Tibial artery (tissue), 4 donors: ENCODE measurements at regions not wholly inside any gene's neighbourhood (a gene's known extent, or its start where the extent isn't known, plus 50 kb on each side); places are given as distances from the start of the nearest gene placed in this dataset.
"Not testable (repeated sequence)": the region's sequence is repeated elsewhere in the genome, so short reads cannot be mapped to it uniquely, and the experiment has no call there.

Source experiments
- DNase-seq, 2 donors: peaks; one replicate each; pipeline ENCODE4 v3.0.0-alpha.2; 2019
- H3K27ac ChIP-seq, 2 donors: fragments of 200-600 bp; sonication (generic) in 1 of 2; 1 replicate in 1 of 2; 2 replicates in 1 of 2; pipeline ENCODE4 v1.5.1; 2018 to 2019; ENCODE audit warnings: mild to moderate bottlenecking in 1 of 2
- H3K27me3 ChIP-seq, 2 donors: fragments of 200-600 bp; sonication (generic) in 1 of 2; one replicate each; pipeline versions ENCODE4 v1.5.1 to v1.6.0; 2016 to 2019
- H3K36me3 ChIP-seq, 3 donors: fragments of 200-600 bp; sonication (generic) in 2 of 3; one replicate each; pipeline ENCODE4 v1.5.1; 2016 to 2019; ENCODE audit warnings: mild to moderate bottlenecking in 2 of 3
- H3K4me1 ChIP-seq, 4 donors: fragments of 200-600 bp; sonication (generic) in 2 of 4; 1 replicate in 3 of 4; 2 replicates in 1 of 4; pipeline ENCODE4 v1.5.1; 2016 to 2019
- H3K4me3 ChIP-seq, 2 donors: fragments of 200-600 bp; sonication (generic) in 1 of 2; 1 replicate in 1 of 2; 2 replicates in 1 of 2; pipeline ENCODE4 v1.5.1; 2018 to 2019; ENCODE audit warnings: mild to moderate bottlenecking in 2 of 2
- H3K9me3 ChIP-seq, 3 donors: fragments of 200-600 bp; sonication (generic) in 1 of 3; one replicate each; pipeline ENCODE4 v1.5.1; 2016 to 2019
- intact Hi-C: fragments of 100-400 bp; cut with DNase I; formaldehyde crosslinking; loops from one replicate; pipeline ENCODE4 v1.15.0; 2023; ENCODE audit warnings: low total_unique reads
- TF ChIP-seq, protein P1 (sequence below), 2 experiments: fragments of 200-600 bp in 1 of 2; fragments of 450-650 bp in 1 of 2; IDR thresholded peaks; one replicate each; pipeline ENCODE4 v1.5.1; 2017 to 2019; ENCODE audit warnings: antibody characterized with exemption in 2 of 2, mild to moderate bottlenecking in 1 of 2, moderate library complexity in 1 of 2

- H3K27me3 ChIP-seq, result no peaks in the 10 kb centered on the region
- TF ChIP-seq, protein P1, sequence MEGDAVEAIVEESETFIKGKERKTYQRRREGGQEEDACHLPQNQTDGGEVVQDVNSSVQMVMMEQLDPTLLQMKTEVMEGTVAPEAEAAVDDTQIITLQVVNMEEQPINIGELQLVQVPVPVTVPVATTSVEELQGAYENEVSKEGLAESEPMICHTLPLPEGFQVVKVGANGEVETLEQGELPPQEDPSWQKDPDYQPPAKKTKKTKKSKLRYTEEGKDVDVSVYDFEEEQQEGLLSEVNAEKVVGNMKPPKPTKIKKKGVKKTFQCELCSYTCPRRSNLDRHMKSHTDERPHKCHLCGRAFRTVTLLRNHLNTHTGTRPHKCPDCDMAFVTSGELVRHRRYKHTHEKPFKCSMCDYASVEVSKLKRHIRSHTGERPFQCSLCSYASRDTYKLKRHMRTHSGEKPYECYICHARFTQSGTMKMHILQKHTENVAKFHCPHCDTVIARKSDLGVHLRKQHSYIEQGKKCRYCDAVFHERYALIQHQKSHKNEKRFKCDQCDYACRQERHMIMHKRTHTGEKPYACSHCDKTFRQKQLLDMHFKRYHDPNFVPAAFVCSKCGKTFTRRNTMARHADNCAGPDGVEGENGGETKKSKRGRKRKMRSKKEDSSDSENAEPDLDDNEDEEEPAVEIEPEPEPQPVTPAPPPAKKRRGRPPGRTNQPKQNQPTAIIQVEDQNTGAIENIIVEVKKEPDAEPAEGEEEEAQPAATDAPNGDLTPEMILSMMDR (IDR thresholded peaks at IDR 0.05), result no peak
- intact Hi-C loops, result no loop called here
- H3K9me3 ChIP-seq, result no peaks in the 10 kb centered on the region
- DNase-seq, result no peak
- H3K4me3 ChIP-seq, result no peak overlapping the region
- no peaks in the 10 kb centered on the region for H3K4me1 ChIP-seq
- H3K36me3 ChIP-seq, result no peaks in the 10 kb centered on the region
- H3K27ac ChIP-seq, result no peak overlapping the region
Observed at GRCh38 chr7:46916581-46916980, 665.3 kb downstream of the TNS3 start.

DNA sequence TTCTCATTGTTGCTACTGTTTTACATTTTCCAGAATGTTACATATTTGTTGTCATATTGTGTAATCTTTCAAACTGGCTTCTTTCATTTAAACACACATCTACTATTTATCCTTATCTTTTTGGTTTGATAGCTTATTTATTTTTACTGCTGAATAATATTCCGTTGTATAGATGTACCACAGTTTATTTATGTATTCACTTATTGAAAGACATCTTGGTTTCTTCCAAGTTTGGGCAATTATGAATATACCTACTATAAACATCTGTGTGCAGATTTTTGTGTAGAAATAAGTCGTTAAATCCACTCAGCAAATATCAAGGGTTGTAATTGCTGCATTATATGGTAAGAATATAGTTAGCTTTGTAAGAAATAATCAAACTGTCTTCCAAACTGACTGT is 669.2 kb downstream of the TNS3 start:
- no peak overlapping the region for H3K4me3 ChIP-seq
- no peak overlapping the region for H3K27ac ChIP-seq
- H3K4me1 ChIP-seq, result no peaks in the 10 kb centered on the region
- TF ChIP-seq, protein P1 (IDR thresholded peaks at IDR 0.05), result no peak
- no peaks in the 10 kb centered on the region for H3K27me3 ChIP-seq
- no peaks in the 10 kb centered on the region for H3K9me3 ChIP-seq
- H3K36me3 ChIP-seq, result no peaks in the 10 kb centered on the region
- DNase-seq, result no peak
- intact Hi-C loops, result no loop called here

- Histone ChIP-seq H3K4me1 (no peaks in the 10 kb centered on the region), H3K4me3 (no peak overlapping the region), H3K27ac (no peak overlapping the region), H3K36me3 (no peaks in the 10 kb centered on the region), H3K9me3 (no peaks in the 10 kb centered on the region), H3K27me3 (no peaks in the 10 kb centered on the region)
- TF ChIP-seq, protein P1 (IDR thresholded peaks at IDR 0.05), result no peak
- DNase-seq, result no peak
- intact Hi-C loops, result no loop called here
Observed at GRCh38 chr7:46909601-46910051, 672.3 kb downstream of the TNS3 start.

DNA sequence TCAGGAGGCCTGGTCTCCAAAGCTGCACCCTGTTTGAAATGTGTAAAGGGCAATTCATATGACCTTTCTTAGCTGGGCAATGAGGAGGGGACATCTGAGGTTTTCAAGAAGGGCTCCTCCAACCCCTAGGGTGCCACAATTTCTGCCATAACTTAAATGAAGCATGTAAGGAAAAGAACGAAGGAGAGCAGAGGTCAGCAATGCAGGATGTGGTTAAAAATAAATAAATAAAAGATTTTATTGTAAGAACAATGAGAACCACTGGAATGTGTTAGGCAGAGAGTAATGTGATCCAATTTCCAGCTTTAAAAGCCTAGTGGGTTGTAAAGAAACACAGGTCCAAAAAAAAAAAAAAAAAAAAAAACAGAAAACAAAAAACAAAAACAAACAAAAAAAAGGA is 673.1 kb downstream of the TNS3 start:
- H3K4me1 ChIP-seq, result no peaks in the 10 kb centered on the region
- TF ChIP-seq, protein P1 (IDR thresholded peaks at IDR 0.05), result no peak
- intact Hi-C loops, result no loop called here
- H3K9me3 ChIP-seq, result no peaks in the 10 kb centered on the region
- no peak overlapping the region for H3K27ac ChIP-seq
- H3K27me3 ChIP-seq, result no peaks in the 10 kb centered on the region
- no peaks in the 10 kb centered on the region for H3K36me3 ChIP-seq
- no peak overlapping the region for H3K4me3 ChIP-seq
- no peak for DNase-seq

- intact Hi-C loops, H3K4me3 ChIP-seq: not testable (repeated sequence)
Observed at GRCh38 chr7:46904523-46904922, 677.4 kb downstream of the TNS3 start.

DNA sequence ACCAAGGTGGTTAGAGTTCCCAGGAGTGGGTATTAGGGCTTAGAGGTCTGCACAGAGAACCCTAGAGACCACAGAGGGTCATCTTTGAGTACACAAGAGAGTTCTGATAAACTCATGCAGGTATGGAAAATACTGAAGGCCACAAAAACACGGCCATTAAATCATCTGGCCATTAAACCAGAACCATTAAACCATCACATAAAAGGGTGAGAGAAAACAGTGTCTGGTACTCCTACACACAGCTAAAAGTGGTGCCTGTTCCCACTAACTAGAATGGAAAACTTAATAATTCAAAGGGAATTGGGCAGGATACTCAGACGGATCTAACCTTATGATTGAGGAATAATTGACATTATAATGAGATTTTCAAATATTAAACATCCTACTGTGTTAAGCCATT is 679.4 kb downstream of the TNS3 start:
- TF ChIP-seq, protein P1 (IDR thresholded peaks at IDR 0.05), result no peak
- intact Hi-C loops, result no loop called here
- no peak overlapping the region for H3K27ac ChIP-seq

More at GRCh38 chr7:46904523-46904922, 677.4 kb downstream of the TNS3 start:
- H3K36me3 ChIP-seq, H3K9me3 ChIP-seq, H3K27ac ChIP-seq, H3K4me1 ChIP-seq, DNase-seq, H3K27me3 ChIP-seq: not testable (repeated sequence)

More for the DNA sequence above, 679.4 kb downstream of the TNS3 start:
- no peaks in the 10 kb centered on the region for H3K4me1 ChIP-seq
- H3K4me3 ChIP-seq, result no peak overlapping the region
- no peak for DNase-seq
- H3K27me3 ChIP-seq, result no peaks in the 10 kb centered on the region
- no peaks in the 10 kb centered on the region for H3K36me3 ChIP-seq
- H3K9me3 ChIP-seq, result no peaks in the 10 kb centered on the region
